ENCODE measurements at regions not wholly inside any gene's neighbourhood (a gene's known extent, or its start where the extent isn't known, plus 50 kb on each side); places are given as distances from the start of the nearest gene placed in this dataset.
"Not testable (repeated sequence)": the region's sequence is repeated elsewhere in the genome, so short reads cannot be mapped to it uniquely, and the experiment has no call there.

DNA sequence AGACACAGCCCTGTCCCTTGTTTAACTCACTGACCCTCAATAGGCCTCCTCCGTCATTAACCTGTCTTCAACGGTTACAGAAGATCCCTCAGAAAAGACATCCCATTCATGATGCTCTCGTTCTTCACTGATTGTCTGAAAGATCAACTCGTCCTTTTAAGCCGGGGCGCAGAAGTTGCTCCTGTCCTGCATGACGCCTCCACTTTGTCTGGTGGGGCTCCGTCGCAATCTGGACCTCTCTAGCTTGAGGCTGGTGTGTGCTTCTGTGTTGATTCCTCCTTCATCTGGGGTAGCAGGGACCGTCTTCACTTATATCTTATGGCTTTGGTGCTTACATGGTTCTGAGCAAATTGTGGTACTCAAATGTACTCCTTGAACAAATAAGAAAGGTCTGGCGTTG, 766.0 kb upstream of the PCDH9 start:
- DNase-seq (ENCODE audit: low spot score), result no peak
- ATAC-seq, result no peak

DNA sequence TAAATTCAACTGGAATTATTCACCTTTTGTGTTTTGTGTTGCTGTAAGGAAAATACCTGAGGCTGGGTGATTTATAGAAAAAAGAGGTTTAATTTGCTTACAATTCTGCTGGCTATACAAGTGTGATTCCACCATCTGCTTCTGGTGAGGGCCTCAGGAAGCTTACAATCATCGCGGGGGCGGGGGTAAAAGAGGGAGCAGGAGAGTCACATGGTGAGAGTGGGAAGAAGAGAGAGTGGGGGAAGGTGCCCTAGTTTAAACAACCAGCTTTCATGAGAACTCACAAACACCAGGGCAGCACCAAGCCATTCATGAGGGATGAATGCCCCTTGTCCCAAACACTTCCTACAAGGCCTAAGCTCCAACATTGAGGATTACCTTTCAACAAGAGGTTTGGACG, 760.7 kb upstream of the PCDH9 start:
- no peak for ATAC-seq
- DNase-seq (ENCODE audit: low spot score), result no peak

DNA sequence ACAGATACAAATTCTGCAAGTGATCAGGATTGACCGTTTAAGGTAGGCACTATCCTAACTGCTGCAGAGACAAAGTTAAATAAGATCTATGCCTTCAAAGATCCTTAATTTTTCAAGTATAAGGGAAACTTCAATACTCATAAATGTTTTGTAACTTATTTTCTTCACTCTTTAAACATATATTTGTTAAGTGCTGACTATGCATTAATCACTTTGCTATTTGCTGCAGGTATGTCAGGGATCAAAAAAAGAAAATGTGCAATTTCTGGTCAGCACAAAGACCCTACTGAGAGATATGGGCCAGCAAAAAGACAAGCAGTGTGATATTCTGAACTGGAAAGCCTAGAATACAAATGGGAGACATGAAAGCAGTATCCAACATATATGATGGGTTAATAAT, 756.1 kb upstream of the PCDH9 start:
- ATAC-seq (no peak), DNase-seq (ENCODE audit: low spot score) (no peak)

DNA sequence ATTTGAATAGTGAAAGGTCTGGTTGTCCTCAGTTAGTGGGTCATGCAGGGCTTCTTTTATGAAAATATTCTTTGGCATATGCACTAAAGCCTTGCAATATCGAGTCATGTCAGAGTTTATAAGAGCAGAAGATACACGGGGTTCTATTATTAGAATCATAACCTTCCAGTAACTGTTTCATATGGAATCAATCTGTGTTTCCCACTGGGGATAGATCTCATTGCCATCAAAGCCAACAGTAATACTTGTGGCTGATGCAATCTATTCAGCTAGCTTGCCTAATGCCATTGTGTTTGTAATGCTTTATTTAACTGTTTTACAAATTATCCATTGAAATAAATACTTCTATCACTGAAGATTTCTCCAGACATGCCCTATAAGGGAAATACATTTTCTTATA, 746.9 kb upstream of the PCDH9 start:
- no peak for ATAC-seq
- DNase-seq (ENCODE audit: low spot score), result no peak

DNA sequence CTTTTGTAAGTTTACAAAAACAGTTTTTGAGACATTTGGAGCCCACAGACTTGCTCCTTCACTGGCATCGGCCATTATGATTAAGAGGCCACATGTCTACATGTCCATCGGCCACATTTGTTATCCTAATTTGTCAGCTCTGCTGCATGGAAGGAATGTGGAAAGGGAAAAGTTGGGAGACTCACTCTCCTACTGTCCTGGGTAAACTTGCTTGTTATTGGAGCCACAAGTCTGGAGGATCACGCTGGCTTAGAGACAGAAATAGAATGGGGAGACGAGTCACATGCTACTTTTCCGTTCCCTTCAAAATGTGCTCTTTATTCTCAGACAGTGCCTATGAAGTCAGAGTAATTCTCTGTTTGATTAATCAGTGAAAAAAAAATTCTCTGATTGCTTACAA, 741.2 kb upstream of the PCDH9 start:
- ATAC-seq, result no peak
- no peak for DNase-seq (ENCODE audit: low spot score)

DNA sequence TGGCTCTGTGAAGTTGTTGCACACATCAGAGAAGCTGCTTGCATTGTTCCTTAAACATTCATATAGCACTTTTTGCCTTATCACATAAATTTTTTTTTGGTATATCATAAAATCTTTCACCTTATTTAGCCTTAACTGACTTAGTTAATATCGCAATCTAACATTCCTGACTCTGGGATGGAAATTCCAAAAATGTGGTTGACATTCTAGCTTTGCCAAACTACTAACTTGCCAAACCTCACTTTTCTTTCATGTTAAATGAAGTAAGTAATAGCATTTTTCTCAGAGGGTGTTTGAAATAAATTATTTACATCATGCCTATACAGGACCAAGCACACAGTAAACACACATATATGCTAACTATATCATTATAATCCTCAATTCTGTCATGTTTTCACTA, 736.9 kb upstream of the PCDH9 start:
- no peak for ATAC-seq
- DNase-seq (ENCODE audit: low spot score), result no peak

DNA sequence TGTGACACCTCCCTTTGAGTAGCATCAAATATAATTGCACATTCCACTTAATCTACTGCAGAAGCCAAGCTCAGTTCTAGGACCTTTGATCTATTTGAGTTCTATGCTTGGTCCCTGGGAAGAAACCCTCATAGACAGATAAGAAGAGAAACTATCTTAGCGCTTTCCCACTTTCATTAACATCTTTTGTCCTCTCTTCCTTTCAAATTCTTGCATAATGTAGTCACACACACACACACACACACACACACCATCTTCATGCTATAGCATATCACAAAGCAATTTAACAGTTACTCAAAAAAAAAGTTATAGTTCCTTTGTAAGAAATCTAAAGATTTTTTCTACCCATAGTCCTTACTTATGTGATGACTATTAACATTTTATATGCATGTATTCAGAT, 735.9 kb upstream of the PCDH9 start:
- no peak for ATAC-seq
- no peak for DNase-seq (ENCODE audit: low spot score)

DNA sequence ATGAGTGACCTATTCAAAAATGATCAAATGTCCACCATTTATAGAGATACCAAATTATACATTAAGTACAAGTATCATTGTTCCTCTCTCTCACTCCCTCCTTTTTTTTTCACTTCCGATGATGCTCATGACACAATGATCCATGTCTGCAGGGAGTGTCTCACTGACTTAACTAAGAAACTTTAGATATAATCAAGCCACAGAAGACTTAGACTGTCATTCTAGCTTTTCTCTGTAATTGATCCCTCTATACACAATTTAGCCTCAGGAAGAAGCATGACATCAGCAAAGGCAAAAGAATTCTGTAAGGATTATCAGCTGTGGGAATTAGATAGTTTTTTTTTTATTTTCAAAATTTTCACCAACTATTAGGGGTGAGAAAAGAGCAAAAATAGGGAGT, 734.9 kb upstream of the PCDH9 start:
- no peak for ATAC-seq

DNA sequence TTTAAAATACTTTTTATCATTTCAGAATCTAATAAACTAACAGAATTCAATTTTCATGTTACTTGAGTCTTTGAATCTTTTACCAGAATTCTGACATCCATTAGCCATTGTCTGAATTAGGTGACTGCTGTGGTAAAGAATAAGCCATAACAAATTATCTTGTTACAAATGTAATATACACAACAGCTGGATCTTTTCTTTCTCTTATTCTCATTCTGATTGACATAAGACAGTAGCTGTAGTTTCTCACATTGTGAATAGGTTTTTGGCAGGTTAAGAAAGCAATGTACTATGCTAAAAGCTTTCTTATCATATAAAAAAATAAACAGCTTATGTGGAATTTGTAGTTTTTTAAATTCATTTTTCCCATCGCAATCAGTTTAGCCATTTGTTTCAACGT, 734.0 kb upstream of the PCDH9 start:
- no peak for DNase-seq (ENCODE audit: low spot score)
- ATAC-seq, result no peak

More for the DNA sequence above, 734.9 kb upstream of the PCDH9 start:
- no peak for DNase-seq (ENCODE audit: low spot score)

DNA sequence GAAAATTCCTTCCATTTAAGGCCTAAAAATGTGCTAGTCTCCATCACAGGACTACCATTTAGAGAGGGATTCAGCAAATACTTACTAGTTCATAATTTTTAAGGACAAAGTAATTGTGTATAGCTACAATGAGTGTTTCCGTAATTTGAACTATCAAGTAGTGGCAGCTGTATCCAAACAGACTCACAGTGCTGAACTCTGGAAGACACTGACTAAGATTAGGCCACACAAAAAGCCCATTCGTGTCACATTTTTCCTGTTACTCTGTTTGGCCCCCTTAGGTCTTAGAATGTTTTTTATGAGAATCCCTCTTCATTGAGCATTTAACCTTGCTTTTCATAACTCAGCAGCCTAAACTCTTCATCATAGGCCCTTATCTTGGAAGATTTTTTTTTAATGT, 731.2 kb upstream of the PCDH9 start:
- DNase-seq (ENCODE audit: low spot score) (no peak), ATAC-seq (no peak)

DNA sequence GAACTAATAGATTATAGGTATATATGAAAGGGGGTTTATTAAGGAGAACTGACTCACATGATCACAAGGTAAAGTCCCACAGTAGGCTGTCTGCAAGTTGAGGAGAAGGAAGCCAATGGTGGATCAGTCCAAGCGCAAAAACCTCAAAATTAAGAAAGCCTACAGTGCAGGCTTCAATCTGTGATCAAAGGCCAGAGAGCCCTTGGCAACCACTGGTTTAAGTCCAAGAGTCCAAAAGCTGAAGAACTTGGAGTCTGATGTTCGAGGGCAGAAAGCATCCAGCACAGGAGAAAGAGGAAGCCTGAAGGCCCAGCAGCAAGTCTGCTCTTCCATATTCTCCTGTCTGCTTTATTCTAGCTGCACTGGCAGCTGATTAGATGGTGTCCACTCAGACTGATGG, 721.3 kb upstream of the PCDH9 start:
- DNase-seq (ENCODE audit: low spot score) (no peak), ATAC-seq (peak; percentile 55)

DNA sequence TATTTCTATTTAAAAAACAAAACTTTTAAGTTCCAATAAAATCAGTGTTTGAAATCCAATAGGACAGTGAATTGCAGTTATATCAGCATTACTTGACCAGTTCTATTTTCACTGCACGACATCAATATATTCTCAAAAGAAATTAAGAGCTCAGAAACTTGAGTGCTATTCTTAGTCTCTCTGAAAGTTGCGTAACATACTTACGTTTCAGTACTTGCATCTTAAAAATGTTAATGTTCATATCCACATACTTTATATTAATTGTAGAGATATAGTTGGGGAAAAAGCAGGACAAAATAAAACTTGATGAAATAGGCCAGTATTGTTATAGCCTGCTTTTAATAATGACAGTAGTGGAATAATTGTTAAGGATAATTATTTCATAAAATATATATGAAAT, 720.5 kb upstream of the PCDH9 start:
- no peak for ATAC-seq
- no peak for DNase-seq (ENCODE audit: low spot score)

DNA sequence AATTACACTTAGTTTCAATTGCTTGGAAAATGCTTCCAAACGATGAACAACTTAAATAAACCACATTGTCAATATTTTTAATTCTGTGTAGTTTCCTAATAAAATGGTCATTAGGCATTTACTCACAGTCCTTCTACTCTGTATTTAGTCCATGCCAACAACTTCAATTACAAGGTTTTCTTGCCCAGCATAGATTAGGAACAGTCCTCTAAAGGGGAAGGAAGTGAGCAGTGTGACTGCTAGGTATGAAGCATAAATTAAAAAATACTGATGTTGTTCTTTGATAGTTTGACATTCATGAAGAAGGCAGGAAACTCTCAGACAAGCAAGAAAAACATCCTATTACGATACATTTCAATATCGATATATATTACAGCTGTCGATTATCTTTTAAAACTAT, 716.0 kb upstream of the PCDH9 start:
- no peak for DNase-seq (ENCODE audit: low spot score)
- ATAC-seq, result no peak

DNA sequence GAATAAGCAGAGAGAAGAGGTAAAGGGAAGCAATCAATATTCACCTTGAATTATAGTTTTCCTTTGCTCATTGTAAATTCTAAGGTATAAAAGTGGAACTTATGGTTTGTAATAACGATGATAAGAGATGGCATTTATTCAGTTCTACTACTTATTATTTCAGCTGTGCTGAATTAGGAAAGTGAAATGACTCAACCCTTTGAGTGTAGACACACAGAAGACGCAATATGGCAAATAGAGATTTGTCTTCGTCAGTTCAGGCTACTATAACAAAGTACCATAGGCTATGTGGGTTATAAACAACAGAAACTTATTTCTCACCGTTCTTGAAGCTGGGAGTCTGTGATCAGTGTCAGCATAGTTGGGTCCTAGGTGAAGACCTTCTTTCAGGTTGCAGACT, 713.0 kb upstream of the PCDH9 start:
- DNase-seq (ENCODE audit: low spot score) (no peak), ATAC-seq (no peak)

DNA sequence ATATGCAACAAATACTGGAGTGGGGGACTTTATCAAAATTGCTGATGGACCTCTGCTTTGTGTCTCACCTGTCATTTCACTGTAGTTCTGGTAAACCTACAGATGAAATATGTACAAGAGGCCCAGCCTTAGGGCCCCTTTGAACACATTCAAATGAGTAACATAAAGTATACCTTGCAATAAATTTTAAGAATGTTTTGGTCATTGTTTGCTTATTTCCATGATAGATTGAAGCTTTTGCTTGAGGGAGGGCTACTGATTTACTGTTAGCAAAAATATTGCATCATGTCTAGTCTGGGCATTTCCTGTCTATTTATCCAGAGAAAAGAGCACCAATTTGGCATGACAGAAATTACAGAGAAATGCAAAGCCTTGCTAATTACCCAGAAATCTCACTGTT, 705.5 kb upstream of the PCDH9 start:
- no peak for DNase-seq (ENCODE audit: low spot score)
- no peak for ATAC-seq

DNA sequence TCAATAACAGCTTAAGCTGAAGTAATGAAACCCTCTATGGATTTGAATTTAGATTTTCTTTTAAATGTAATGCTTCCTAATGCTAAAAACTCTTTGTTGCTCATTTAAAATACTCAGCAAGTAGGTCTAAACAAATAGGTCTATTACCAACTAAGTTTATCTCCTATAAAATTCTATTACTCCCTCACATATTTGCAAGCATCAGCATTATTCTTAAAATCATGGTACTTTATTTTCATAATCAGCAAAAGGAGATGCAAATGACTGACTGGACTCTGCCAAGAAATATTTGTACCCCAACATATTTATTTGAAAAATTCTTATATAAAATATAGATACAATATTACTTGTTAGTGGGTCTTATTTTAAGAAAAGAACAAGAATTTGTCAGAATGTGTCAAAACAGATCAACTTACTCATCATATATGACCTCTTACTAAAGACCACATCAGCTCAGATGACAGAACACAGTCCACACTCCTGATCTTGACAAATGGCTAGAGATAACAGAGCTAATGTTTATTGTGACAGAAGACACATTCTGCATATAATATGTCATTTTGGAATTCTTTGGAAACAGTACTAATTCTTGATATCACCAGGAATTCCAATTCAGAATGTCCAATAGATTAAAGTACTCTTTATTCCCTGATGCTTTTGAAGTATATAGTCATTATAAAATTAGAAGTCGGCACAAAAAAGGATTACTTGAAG, 704.6 kb upstream of the PCDH9 start:
- no peak for ATAC-seq
- no peak for DNase-seq (ENCODE audit: low spot score)

DNA sequence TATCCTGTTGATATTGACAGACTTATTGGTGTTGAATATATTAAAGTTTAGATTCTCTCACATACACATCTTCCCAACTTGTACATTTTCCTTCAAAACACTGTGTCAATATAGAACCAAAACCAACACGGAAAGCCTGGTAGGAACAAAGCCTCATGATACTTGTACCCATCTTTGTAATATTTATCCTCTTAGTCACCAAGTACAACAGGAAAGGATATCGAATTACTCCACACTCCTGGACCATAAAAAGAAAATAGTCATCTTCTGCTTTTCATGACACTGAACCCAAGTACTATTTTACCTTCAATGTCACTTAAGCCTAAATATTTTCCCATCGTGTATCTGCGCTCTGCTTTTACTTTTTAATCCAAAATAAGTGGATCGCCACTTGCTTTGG, 702.9 kb upstream of the PCDH9 start:
- ATAC-seq (no peak), DNase-seq (ENCODE audit: low spot score) (no peak)

DNA sequence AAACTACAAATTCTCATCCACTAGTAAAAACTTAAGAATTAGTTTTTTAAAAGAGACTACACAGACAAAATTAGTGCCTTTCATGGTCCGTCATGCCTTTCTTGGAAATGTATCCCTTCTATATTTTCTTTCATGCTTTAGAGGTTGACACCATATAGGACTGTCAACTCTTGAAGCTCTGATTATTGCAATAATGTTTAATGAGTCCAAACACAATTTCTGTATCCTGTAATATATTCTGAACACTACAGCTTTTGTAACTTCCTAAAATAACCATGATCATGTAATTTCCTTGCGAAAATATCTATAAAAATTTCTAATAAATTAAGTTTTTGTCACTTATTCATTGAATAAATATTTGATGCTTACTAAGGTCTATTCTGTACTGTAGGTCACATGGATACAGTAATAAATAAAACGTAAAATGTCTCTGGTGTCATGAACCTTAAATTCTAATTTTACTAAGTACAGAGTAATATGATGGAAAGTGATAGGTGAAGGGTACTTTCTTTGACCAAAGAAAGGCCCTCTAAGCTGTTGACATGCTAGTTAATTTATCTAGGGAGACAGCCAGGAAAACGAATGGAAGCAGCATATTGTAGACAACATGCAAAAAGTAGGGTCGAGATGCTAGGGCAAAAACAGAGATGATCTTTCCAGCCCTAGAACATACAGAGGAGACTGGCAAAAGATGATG, 687.3 kb upstream of the PCDH9 start:
- ATAC-seq, result no peak
- no peak for DNase-seq (ENCODE audit: low spot score)

DNA sequence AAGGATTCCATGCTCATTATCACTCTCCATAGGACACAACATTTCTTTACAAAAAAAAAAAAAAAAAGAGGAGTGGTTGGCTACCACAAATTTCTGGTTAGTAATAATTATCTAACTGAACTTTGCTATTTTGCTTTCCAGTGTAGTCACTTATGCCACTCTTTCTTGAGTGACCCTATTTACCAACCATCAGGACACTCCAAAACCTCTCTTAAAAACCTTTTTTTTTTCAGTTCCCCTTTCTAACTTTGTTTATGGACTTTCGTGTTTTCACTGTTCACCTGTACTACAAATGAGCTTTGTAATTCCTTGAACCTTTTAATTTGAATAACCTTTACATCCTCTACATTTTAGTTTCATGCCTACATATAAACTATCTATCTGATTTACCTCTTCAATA, 686.5 kb upstream of the PCDH9 start:
- DNase-seq (ENCODE audit: low spot score) (no peak), ATAC-seq (no peak)

DNA sequence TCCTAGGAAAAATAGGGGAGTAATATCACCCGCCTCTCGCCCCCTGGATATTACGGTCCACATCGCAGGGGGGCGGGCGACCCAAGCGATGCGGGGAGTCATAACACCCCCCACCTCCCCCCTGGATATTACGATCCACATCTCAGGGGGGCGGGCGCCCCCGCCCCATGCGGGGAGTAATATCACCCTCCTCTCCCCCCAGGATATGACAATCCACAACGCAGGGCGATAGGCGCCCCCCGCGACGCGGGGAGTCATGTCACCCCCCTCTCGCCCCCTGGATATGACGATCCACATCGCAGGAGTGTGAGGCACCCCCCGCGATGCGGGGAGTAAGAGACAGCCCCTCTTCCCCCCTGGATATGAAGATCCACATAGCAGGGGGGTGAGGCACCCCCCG, 684.4 kb upstream of the PCDH9 start:
- DNase-seq (ENCODE audit: low spot score) (no peak), ATAC-seq (no peak)

DNA sequence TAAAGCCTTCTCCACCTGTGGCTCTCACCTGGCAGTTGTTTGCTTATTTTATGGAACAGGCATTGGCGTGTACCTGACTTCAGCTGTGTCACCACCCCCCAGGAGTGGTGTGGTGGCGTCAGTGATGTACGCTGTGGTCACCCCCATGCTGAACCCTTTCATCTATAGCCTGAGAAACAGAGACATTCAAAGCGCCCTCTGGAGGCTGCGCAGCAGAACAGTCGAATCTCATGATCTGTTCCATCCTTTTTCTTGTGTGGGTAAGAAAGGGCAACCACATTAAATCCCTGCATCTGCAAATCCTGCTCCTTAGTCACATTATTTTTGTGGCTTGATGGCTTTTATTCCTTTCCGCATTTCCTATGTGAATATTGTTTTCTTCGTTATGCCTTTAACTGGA, 672.8 kb upstream of the PCDH9 start:
- not testable (repeated sequence) for ATAC-seq; DNase-seq (ENCODE audit: low spot score)

DNA sequence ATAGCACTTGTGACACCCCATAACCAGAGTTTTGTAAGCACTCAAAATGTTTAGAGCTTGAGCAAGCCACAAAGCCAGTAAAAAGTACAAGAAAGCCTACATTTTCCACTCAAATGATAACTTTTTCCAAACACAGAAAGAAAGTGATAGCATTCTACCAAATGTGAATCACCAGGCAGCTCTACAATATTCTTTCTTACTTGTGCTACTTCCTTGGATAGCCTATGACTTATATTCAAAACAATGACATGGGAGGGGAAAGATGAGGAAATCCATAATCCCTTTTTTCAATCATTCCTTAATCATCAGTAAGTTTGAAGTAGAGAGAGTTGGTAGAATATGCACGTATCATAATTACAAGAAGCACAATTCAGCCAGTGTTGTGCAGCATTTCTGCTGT, 650.8 kb upstream of the PCDH9 start:
- DNase-seq (ENCODE audit: low spot score) (no peak), ATAC-seq (no peak)

DNA sequence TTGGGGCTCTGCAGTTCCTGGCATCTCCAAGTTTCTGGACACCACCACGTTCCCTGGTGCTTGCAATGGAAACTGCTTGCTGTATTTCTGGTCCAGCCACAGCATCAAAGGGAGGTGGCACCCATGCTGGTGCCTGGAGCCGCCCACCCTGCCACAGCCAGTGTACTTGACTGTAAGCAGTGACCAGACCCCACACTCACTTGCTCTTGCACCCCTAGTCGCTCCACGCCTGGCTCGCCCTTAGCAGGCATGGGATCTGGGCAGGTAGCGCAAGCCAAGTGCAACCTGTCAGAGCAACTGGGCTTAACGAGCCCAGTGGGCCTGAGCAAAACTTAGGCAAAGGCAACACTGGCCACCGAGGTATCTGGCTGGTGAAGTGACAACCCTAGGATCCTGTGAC, 648.2 kb upstream of the PCDH9 start:
- ATAC-seq, result no peak
- no peak for DNase-seq (ENCODE audit: low spot score)

Measured in left lobe of liver (tissue), 2 donors.